H54 (cell line): ENCODE measurements at regions not wholly inside any gene's neighbourhood (a gene's known extent, or its start where the extent isn't known, plus 50 kb on each side); places are given as distances from the start of the nearest gene placed in this dataset.

ENCODE experiments used
- DNase-seq: peaks from one replicate; pipeline ENCODE4 v3.0.0; 2011; ENCODE audit warnings: low spot score, mixed read lengths; ENCODE audit not compliant: insufficient read length
- FAIRE-seq: peaks from 3 replicates; lab custom pipeline; 2011; peaks lifted over from hg19 to GRCh38; lab: Jason Lieb, UNC
- POLR2A ChIP-seq: IDR thresholded peaks from 2 replicates; pipeline ENCODE4 v1.6.1; 2011; ENCODE audit warnings: low read depth, mild to moderate bottlenecking, low read length

DNA sequence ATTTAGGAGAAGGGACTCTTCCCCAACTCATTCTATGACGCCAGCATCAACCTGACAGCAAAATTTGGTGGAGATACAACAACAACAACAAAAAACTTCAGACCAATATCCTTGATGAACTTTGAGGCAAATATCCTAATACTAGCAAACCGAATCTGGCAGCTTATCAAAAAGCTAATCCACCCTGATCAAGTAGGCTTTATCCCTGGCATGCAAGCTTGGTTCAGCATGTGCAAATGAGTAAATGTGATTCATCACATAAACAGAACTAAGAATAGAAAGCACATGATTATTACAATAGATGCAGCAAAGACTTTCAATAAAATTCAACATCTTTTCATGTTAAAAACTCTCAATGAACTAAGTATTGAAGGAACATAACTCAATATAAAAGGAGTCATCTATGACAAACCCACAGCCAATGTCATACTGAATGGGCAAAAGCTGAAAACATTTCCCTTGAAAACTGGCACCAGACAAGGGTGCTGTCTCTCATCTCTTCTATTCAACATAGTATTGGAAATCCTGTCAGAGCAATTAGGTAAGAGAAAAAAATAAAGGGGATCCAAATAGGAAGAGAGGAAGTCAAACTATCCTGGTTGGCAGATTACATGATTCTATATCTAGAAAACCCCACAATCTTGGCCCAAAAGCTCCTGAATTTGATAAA is 233.3 kb downstream of the CCDC59 start:
- DNase-seq (no peak), FAIRE-seq (peak; percentile 41)
- TF ChIP-seq POLR2A = no peak

GRCh38 chr12:82121545-82121944 is 236.6 kb downstream of the CCDC59 start:
- no peak for TF ChIP-seq POLR2A
- FAIRE-seq = no peak
- DNase-seq = no peak

DNA sequence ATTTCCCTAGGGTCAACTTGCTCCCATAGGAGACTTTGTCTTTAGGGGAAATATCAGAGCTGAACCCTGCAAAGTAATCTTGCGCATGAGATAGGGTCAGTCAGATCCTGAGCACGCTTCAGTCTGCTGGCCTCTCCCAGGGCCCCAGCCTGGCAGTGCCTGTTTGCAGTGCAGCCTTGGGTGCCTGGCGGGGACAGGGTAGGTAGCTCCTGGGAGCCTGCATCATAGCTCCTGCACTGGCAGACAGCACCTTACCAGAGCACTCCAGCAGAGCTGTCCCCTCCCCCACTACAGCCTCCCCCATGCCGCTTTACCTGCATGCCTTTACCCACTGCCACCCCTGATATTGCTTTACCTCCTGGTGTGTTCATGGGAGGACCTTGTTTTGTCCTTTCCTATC is 237.3 kb downstream of the CCDC59 start:
- FAIRE-seq (no peak), DNase-seq (no peak)
- TF ChIP-seq POLR2A = no peak

- DNase-seq = no peak
- no peak for TF ChIP-seq POLR2A
- FAIRE-seq = no peak
These were observed 248.9 kb downstream of the CCDC59 start for GRCh38 chr12:82109243-82109642.

GRCh38 chr12:82108615-82109014 is 249.6 kb downstream of the CCDC59 start:
- TF ChIP-seq POLR2A = no peak
- no peak for DNase-seq
- no peak for FAIRE-seq

DNA sequence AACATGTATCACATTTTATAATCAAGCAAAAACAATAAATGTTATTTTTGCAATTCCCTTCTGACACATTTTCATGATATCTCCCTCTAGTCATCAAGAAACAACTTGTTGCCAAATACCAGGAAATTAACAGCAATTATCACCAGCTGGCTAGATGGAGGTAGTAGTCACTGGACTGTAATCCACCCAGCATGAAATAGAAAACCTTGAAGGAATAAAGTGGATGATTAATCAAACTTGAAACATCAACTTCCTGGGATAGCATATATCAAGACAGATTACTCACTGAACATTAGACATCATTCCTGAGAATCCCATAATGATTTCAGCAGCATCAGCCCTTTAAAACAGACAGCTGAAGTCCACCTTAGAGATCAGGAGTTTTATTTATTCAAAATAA is 259.0 kb downstream of the CCDC59 start:
- DNase-seq = no peak
- TF ChIP-seq POLR2A = no peak
- no peak for FAIRE-seq

- FAIRE-seq = no peak
These were observed 260.3 kb downstream of the CCDC59 start for GRCh38 chr12:82097877-82098276.

GRCh38 chr12:82097438-82097837 is 260.7 kb downstream of the CCDC59 start:
- TF ChIP-seq POLR2A = no peak
- FAIRE-seq (no peak), DNase-seq (no peak)

More at GRCh38 chr12:82097877-82098276, 260.3 kb downstream of the CCDC59 start:
- no peak for TF ChIP-seq POLR2A
- no peak for DNase-seq

- DNase-seq (no peak), FAIRE-seq (no peak)
- no peak for TF ChIP-seq POLR2A
These were observed 268.0 kb downstream of the CCDC59 start for GRCh38 chr12:82090165-82090564.

DNA sequence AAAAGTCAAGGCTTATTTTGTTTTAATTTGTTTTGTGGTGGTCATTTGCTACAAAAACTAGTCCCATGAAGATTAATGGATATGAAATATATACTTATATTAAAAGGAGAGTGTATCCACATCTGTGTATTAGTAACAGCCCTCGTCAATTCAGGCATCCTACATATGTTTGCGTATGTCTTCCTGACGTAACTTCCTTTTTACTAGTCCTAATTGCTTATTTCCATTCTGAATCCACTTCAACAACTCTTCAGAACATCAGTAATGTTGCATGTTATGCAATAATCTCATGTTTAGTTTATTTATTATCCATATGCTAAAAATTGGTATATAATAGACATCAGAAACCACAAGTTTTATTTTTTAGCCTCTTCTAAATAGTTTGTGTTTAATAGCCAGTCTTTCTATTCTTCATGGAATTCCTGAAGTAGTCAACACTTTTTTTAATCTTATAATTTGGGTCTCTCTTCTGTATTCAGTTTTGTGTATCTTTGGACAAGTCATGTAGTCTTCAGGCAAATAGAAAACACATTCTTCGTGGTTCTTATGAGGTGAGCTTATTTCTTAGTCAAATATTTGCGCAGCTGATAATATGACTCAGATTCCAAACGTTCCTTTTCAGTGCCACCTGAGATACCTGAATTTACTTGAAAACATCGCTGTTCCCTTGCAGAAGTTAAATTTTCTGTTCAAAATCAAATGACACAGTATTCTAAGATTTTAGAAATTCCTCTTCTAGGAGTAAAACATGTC is 268.6 kb downstream of the CCDC59 start:
- no peak for TF ChIP-seq POLR2A
- DNase-seq (no peak), FAIRE-seq (no peak)

- FAIRE-seq (no peak), DNase-seq (no peak)
- no peak for TF ChIP-seq POLR2A
These were observed 275.7 kb downstream of the CCDC59 start for GRCh38 chr12:82082501-82082900.

DNA sequence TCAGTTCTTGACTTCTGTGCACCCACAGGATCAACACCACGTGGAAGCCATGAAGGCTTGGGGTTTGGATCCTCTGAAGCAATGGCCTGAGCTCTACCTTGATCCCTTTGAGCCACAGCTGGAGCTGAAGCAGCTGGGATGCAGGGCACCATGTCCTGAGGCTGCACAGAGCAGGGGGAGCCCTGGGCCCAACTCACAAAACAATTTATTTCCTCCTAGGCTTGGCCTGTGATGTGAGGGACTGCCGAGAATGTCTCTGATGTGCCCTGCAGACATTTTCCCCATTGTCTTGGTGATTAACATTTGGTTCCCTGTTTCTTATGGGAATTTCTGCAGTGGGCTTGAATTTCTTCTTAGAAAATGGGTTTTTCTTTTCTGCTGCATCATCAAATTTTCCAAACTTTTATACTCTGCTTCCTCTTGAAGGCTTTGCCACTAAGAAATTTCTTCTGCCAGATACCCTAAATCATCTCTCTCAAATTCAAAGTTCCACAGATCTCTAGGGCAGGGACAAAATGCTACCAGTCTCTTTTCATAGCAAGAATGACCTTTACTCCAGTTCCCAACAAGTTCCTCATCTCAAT is 288.2 kb downstream of the CCDC59 start:
- TF ChIP-seq POLR2A = no peak
- DNase-seq = no peak
- FAIRE-seq = no peak

DNA sequence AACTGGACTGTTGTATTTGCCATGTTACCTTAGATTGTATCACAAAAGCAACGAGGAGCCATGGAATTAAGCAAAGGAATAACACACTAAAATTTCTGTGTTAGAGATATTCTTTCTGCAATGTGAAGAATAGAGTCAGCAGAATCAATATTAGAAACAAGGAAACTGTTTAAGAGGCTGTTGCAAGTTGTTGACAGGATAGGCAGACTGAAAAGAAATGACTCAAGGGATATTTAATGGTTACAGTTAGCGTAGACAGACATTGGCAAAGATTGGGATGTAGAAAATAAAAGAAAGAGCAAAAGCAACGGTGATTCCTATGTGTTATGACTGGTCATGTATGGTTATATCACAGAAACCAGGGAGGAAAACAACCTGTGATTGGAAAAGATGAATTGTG is 299.0 kb upstream of the PPFIA2 start:
- FAIRE-seq = no peak
- no peak for TF ChIP-seq POLR2A
- DNase-seq = no peak

DNA sequence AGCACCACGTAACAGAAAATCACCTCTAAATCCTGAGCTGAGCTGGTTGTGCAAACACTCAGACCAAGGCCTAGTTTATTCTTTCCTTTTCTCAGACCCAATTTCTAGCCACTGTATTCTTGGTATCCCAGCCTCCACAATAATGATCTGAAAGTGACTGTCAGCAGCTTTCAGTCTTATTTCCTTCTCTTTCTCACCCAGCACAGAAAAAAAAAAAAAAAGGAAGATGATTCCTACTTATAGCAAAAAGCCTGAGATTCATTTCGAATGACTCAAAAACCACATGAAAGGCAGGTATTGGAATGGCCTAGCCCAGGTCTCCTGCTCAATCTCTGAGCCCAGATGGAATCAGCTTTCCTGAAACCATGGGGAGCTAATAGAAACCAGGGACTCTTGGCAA is 298.6 kb upstream of the PPFIA2 start:
- no peak for FAIRE-seq
- no peak for DNase-seq
- no peak for TF ChIP-seq POLR2A
